GM23338 (cell line): ENCODE measurements at regions not wholly inside any gene's neighbourhood (a gene's known extent, or its start where the extent isn't known, plus 50 kb on each side); places are given as distances from the start of the nearest gene placed in this dataset.

Source experiments
- CREB1 ChIP-seq: fragments of 250-450 bp; sonication (Bioruptor Pico); IDR thresholded peaks from 2 replicates; pipeline ENCODE4 v1.5.0; 2020; ENCODE audit warnings: low read depth, mild to moderate bottlenecking, moderate library complexity
- ETS1 ChIP-seq: IDR thresholded peaks from 2 replicates; pipeline ENCODE4 v1.6.1; 2016; ENCODE audit warnings: antibody characterized with exemption
- EZH2 ChIP-seq: fragments of 200-600 bp; sonication (generic); IDR thresholded peaks from one replicate; pipeline ENCODE4 v1.8.0; 2017; ENCODE audit warnings: antibody characterized with exemption, mild to moderate bottlenecking, low read depth; ENCODE audit not compliant: unreplicated experiment
- EZH2phosphoT487 ChIP-seq: fragments of 200-600 bp; sonication (generic); IDR thresholded peaks from one replicate; pipeline ENCODE4 v1.8.1; 2018; ENCODE audit warnings: antibody characterized with exemption; ENCODE audit not compliant: unreplicated experiment
- JUNB ChIP-seq: IDR thresholded peaks from one replicate; pipeline ENCODE4 v1.6.1; 2016; ENCODE audit warnings: antibody characterized with exemption; ENCODE audit not compliant: unreplicated experiment
- NANOG ChIP-seq: IDR thresholded peaks from 2 replicates; pipeline ENCODE4 v1.6.1; 2016; ENCODE audit warnings: antibody characterized with exemption, borderline replicate concordance
- POLR2AphosphoS5 ChIP-seq: IDR thresholded peaks from 2 replicates; pipeline ENCODE4 v1.6.1; 2016; ENCODE audit warnings: antibody characterized with exemption, low read depth
- ZNF331 ChIP-seq: fragments of 250-450 bp; sonication (Bioruptor Pico); IDR thresholded peaks from 2 replicates; pipeline ENCODE4 v1.5.0; 2020; ENCODE audit warnings: low read depth, mild to moderate bottlenecking, moderate library complexity
- TF ChIP-seq, protein P1 (sequence below), 2 experiments: fragments of 200-600 bp in 1 of 2; sonication (generic) in 1 of 2; conservative IDR thresholded peaks; 2 replicates each; pipeline versions ENCODE4 v1.5.1 to v1.6.1; 2016 to 2017; ENCODE audit warnings: antibody characterized with exemption in 2 of 2, low read depth in 2 of 2, mild to moderate bottlenecking in 2 of 2, moderate library complexity in 1 of 2
- TF ChIP-seq, protein P2 (sequence below): IDR thresholded peaks from one replicate; pipeline ENCODE4 v1.6.1; 2018; ENCODE audit warnings: antibody characterized with exemption; ENCODE audit not compliant: unreplicated experiment

GRCh38 chr2:220440731-220441130 lies 813.3 kb downstream of the SLC4A3 start:
- TF ChIP-seq, protein P1, sequence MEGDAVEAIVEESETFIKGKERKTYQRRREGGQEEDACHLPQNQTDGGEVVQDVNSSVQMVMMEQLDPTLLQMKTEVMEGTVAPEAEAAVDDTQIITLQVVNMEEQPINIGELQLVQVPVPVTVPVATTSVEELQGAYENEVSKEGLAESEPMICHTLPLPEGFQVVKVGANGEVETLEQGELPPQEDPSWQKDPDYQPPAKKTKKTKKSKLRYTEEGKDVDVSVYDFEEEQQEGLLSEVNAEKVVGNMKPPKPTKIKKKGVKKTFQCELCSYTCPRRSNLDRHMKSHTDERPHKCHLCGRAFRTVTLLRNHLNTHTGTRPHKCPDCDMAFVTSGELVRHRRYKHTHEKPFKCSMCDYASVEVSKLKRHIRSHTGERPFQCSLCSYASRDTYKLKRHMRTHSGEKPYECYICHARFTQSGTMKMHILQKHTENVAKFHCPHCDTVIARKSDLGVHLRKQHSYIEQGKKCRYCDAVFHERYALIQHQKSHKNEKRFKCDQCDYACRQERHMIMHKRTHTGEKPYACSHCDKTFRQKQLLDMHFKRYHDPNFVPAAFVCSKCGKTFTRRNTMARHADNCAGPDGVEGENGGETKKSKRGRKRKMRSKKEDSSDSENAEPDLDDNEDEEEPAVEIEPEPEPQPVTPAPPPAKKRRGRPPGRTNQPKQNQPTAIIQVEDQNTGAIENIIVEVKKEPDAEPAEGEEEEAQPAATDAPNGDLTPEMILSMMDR (conservative IDR thresholded peaks at IDR 0.05; ENCODE audit: low read depth in 2 of 2): no peak
- TF ChIP-seq EZH2 (no peak), ETS1 (no peak), EZH2phosphoT487 (no peak), POLR2AphosphoS5 (no peak), JUNB (no peak), NANOG (no peak), CREB1 (CRISPR knock-in tag) (no peak), ZNF331 (CRISPR knock-in tag) (no peak)
- TF ChIP-seq, protein P2, sequence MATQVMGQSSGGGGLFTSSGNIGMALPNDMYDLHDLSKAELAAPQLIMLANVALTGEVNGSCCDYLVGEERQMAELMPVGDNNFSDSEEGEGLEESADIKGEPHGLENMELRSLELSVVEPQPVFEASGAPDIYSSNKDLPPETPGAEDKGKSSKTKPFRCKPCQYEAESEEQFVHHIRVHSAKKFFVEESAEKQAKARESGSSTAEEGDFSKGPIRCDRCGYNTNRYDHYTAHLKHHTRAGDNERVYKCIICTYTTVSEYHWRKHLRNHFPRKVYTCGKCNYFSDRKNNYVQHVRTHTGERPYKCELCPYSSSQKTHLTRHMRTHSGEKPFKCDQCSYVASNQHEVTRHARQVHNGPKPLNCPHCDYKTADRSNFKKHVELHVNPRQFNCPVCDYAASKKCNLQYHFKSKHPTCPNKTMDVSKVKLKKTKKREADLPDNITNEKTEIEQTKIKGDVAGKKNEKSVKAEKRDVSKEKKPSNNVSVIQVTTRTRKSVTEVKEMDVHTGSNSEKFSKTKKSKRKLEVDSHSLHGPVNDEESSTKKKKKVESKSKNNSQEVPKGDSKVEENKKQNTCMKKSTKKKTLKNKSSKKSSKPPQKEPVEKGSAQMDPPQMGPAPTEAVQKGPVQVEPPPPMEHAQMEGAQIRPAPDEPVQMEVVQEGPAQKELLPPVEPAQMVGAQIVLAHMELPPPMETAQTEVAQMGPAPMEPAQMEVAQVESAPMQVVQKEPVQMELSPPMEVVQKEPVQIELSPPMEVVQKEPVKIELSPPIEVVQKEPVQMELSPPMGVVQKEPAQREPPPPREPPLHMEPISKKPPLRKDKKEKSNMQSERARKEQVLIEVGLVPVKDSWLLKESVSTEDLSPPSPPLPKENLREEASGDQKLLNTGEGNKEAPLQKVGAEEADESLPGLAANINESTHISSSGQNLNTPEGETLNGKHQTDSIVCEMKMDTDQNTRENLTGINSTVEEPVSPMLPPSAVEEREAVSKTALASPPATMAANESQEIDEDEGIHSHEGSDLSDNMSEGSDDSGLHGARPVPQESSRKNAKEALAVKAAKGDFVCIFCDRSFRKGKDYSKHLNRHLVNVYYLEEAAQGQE: no peak
